Common myeloid progenitor, CD34-positive (primary cell): ENCODE measurements at regions not wholly inside any gene's neighbourhood (a gene's known extent, or its start where the extent isn't known, plus 50 kb on each side); places are given as distances from the start of the nearest gene placed in this dataset.

ENCODE experiments used
- CTCF ChIA-PET: fragments of 350-600 bp; sonication (Branson Sonifier 250); formaldehyde crosslinking; loops from one replicate; lab custom pipeline; 2021; ENCODE audit warnings: antibody characterized with exemption; lab: Charles Lee
- POLR2A ChIA-PET: fragments of 350-600 bp; sonication (Branson Sonifier 250); formaldehyde crosslinking; loops from one replicate; lab custom pipeline; 2021; ENCODE audit warnings: antibody characterized with exemption; lab: Charles Lee
- DNase-seq, 3 donors: peaks; one replicate each; pipeline versions ENCODE4 v3.0.0 to v3.0.0-alpha.2; 2013
- H3K27ac ChIP-seq, 2 experiments: 1 replicate in 1 of 2; 2 replicates in 1 of 2; pipeline ENCODE4 v1.7.0; 2013; ENCODE audit warnings: inconsistent platforms in 2 of 2, low read length in 2 of 2, mild to moderate bottlenecking in 2 of 2, low read depth in 1 of 2, moderate library complexity in 1 of 2; ENCODE audit not compliant: severe bottlenecking in 2 of 2, insufficient read depth in 1 of 2, poor library complexity in 1 of 2
- H3K27me3 ChIP-seq, 5 experiments: replicated peaks in 2 of 5; 1 replicate in 3 of 5; 2 replicates in 2 of 5; pipeline versions ENCODE4 v1.6.1 to v1.7.0; 2013; ENCODE audit warnings: low read length in 4 of 5, mild to moderate bottlenecking in 2 of 5, moderate library complexity in 2 of 5, inconsistent platforms in 1 of 5; ENCODE audit not compliant: insufficient read depth in 5 of 5, control insufficient read depth in 4 of 5
- H3K36me3 ChIP-seq, 4 experiments: 1 replicate in 2 of 4; 2 replicates in 2 of 4; pipeline versions ENCODE4 v1.6.1 to v1.7.0; 2013; ENCODE audit warnings: low read length in 3 of 4, control low read depth in 1 of 4, mild to moderate bottlenecking in 1 of 4; ENCODE audit not compliant: control insufficient read depth in 4 of 4, insufficient read depth in 4 of 4
- H3K4me1 ChIP-seq, 4 experiments: 1 replicate in 3 of 4; 2 replicates in 1 of 4; pipeline versions ENCODE4 v1.6.1 to v1.7.1; 2013; ENCODE audit warnings: low read length in 3 of 4, mild to moderate bottlenecking in 3 of 4, control low read depth in 1 of 4, inconsistent platforms in 1 of 4, moderate library complexity in 1 of 4; ENCODE audit not compliant: control insufficient read depth in 4 of 4, insufficient read depth in 4 of 4; ENCODE audit errors: control extremely low read depth in 1 of 4
- H3K4me3 ChIP-seq, 7 experiments: 1 replicate in 4 of 7; 2 replicates in 3 of 7; pipeline versions ENCODE4 v1.5.1 to v1.7.0; 2013; ENCODE audit warnings: mild to moderate bottlenecking in 7 of 7, low read length in 6 of 7, moderate library complexity in 6 of 7, inconsistent platforms in 2 of 7, low read depth in 2 of 7, control low read depth in 1 of 7; ENCODE audit not compliant: insufficient read depth in 4 of 7, control insufficient read depth in 1 of 7; ENCODE audit errors: extremely low read depth in 1 of 7
- H3K9me3 ChIP-seq, 5 experiments: 1 replicate in 4 of 5; 2 replicates in 1 of 5; pipeline versions ENCODE4 v1.6.1 to v1.7.1; 2013; ENCODE audit warnings: low read length in 4 of 5, mild to moderate bottlenecking in 2 of 5, inconsistent platforms in 1 of 5, low read depth in 1 of 5, moderate library complexity in 1 of 5; ENCODE audit not compliant: control insufficient read depth in 4 of 5, insufficient read depth in 2 of 5; ENCODE audit errors: control extremely low read depth in 1 of 5
- WGBS: methylation state at CpG from one replicate; pipeline ENCODE4 v1.1.5; 2013; ENCODE audit not compliant: insufficient coverage; 5-methylcytosine and 5-hydroxymethylcytosine counted together

DNA sequence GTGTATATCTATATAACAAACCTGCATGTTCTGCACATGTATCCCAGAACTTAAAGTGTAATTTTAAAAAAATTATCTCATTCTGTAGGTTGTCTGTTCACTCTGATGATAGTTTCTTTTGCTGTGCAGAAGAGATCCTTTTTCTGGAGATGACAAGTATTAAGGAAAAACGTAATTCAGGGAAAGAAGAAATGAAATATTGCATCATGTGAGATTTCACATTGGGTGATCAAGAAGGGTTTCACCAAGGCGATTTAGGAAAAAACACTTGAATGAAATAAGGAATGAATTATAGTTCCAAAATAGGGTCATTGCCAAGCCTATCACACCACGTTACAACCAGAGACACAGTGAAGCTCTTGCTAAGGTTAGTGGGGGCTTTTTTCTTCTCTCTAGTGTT is 227.9 kb downstream of the HNRNPD start:
- H3K9me3 ChIP-seq, result no peaks in the 10 kb centered on the region
- H3K27me3 ChIP-seq, result no peaks in the 10 kb centered on the region
- ChIA-PET POLR2A (no interaction called here), CTCF (no interaction called here)
- H3K4me1 ChIP-seq, result no peaks in the 10 kb centered on the region
- 100% methylated on average over 3 of the region's 3 CpGs for WGBS
- no peak for DNase-seq
- no peak overlapping the region for H3K4me3 ChIP-seq
- H3K36me3 ChIP-seq, result no peaks in the 10 kb centered on the region
- H3K27ac ChIP-seq, result no peak overlapping the region

DNA sequence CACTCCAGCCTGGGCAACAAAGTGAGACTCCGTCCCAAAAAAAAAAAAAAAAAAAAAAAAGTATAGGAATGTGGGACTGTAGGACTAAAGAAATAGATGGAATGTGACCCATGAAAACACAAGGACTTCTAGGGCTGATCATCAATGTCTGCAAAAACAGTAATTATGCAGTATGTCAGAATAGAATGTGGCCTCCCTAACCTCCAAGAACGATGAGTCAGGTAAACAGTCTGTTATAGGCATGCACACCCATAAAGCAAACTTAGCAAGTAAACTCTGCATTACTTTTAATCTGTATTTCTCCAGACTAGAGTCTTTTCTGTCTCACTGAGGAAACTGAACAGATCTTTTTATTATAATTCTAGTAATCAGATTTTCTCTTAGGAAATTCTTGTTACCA is 233.4 kb downstream of the HNRNPD start:
- 80% methylated on average over 1 of the region's 2 CpGs for WGBS
- Histone ChIP-seq H3K9me3 (no peaks in the 10 kb centered on the region), H3K4me1 (peaks cover 0 to 4% (median 0%) of the 10 kb centered on the region in 4 experiments), H3K27me3 (no peaks in the 10 kb centered on the region), H3K36me3 (no peaks in the 10 kb centered on the region), H3K4me3 (no peak overlapping the region), H3K27ac (no peak overlapping the region)
- no peak for DNase-seq
- POLR2A ChIA-PET, result no interaction called here
- CTCF ChIA-PET, result no interaction called here

DNA sequence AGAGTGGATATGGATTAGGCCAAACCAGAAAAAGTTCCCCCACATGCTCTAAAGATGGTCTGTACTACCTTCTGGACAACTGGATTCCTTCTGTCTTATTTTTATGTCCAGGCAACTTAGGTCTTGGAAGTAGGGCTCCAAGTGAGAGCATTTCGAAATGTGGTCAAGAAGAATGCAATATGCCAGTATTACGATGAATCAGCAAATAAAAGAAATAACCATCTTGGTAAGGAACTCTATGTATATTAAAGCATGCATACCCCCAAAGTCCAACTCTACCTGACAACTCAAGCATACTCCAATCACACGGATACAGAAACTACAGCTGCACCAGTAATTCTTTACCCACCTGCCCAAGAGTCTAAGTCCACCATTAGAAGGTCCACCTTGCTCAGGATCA is 234.5 kb downstream of the HNRNPD start:
- no peaks in the 10 kb centered on the region for H3K36me3 ChIP-seq
- no peak overlapping the region for H3K4me3 ChIP-seq
- H3K9me3 ChIP-seq, result no peaks in the 10 kb centered on the region
- DNase-seq, result no peak
- peaks cover 0 to 4% (median 0%) of the 10 kb centered on the region in 4 experiments for H3K4me1 ChIP-seq
- no CpG with 5 or more reads among the region's 3 CpGs for WGBS
- no peaks in the 10 kb centered on the region for H3K27me3 ChIP-seq
- CTCF ChIA-PET, result interaction anchor here (0.8 kb wide), 1 partner anchor 11 kb away, joined by 3 read pairs; no protein-coding TSS in a partner anchor
- POLR2A ChIA-PET, result no interaction called here
- no peak overlapping the region for H3K27ac ChIP-seq

DNA sequence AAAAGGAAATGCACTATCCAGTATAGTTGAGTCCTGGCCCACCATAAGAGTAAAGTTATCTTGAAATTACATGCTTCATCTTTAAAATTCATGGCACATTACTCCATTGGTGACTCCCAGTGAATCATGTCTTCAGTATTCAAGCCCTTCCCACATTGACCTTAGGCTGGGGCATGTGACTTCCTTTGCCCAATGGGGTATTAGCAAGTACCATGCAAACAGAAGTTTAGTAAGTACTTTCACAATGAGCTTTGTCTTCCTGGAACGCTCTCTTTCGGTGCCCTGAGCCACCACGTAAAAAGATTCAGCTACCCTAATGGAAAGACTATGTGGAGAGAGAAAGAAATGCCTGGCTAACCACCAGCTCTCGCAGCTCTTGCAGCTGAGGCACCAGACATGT is 235.4 kb downstream of the HNRNPD start:
- 50% methylated on average over 2 of the region's 4 CpGs for WGBS
- no peaks in the 10 kb centered on the region for H3K36me3 ChIP-seq
- DNase-seq, result no peak
- H3K27ac ChIP-seq, result no peak overlapping the region
- no peaks in the 10 kb centered on the region for H3K9me3 ChIP-seq
- H3K4me3 ChIP-seq, result no peak overlapping the region
- H3K27me3 ChIP-seq, result no peaks in the 10 kb centered on the region
- POLR2A ChIA-PET, result no interaction called here
- CTCF ChIA-PET, result interaction anchor here (0.8 kb wide), 1 partner anchor 12 kb away, joined by 3 read pairs; no protein-coding TSS in a partner anchor
- H3K4me1 ChIP-seq, result peaks cover 0 to 4% (median 0%) of the 10 kb centered on the region in 4 experiments

DNA sequence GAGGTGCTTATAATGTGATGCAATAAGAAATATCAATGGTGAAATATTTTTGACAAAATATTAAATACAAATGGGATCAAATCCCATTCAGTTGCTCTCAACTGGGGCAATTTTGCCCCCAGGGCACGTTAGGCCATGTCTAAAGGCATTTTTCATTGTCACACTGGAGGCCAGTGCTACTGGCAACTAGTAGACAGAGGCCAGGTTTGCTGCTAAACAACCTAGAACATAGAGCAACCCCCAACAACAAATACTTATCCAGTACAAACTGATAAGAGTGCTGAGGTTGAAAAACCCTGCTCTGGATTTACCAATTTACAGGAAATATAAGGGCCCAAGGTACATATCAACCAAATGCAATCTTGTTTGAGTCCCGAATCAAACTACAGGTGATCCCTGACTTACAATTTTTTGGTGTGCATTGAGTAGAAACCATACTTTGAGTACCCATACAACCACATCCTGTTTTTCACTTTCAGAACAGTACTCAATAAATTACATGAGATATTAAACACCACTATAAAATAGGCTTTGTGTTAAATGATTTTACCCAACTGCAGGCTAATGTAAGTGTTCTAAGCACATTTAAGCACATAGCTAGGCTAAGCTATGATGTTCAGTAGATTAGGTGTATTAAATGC is 237.5 kb downstream of the HNRNPD start:
- CTCF ChIA-PET, result no interaction called here
- H3K27ac ChIP-seq, result no peak overlapping the region
- no peaks in the 10 kb centered on the region for H3K9me3 ChIP-seq
- no peak overlapping the region for H3K4me3 ChIP-seq
- POLR2A ChIA-PET, result no interaction called here
- H3K4me1 ChIP-seq, result peaks cover 0 to 4% (median 0%) of the 10 kb centered on the region in 4 experiments
- H3K27me3 ChIP-seq, result no peaks in the 10 kb centered on the region
- H3K36me3 ChIP-seq, result no peaks in the 10 kb centered on the region
- peak in 2 of 3 donors; percentile 3 to 16 for DNase-seq
- WGBS, result 0% methylated on average over 1 of the region's 2 CpGs

DNA sequence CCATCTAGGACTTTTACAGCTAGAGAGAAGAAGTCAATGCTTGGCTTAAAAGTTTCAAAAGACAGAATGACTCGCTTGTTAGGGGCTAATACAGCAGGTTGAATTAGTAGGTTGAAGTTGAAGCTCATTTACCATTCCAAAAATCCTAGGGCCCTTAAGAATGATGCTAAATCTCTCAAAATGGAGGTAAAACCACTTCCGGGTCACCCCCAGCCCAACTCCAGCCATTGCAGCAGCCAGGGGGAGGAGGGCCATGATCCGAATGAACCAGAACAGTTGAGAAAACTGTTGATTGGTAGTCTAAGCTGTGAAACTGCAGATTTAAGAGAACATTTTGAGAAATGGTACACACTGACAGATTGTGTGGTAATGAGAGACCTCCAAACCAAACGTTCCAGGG is 245.4 kb downstream of the HNRNPD start:
- CTCF ChIA-PET, result no interaction called here
- 100% methylated on average over 1 of the region's 4 CpGs for WGBS

DNA sequence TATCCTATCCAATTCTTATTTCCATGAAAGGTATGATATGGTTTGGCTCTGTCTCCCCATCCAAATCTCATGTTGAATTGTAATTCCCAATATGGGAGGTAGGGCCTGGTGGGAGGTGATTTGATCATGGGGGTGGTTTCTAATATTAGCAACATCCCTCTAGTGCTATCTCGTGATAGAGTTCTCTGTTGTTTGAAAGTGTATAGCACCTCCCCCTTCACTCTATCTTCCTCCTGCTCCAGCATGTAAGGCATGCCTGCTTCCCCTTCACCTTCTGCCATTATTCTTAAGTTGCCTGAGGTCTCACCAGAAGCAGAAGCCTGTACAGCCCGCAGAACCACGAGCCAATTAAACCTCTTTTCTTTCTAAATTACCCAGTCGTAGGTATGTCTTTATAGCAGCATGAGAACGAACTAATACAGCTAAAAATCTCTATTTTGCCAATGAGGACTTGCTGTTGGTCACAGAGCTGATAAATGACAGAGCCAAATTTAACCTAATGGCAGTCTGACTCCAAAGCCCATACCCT is 247.2 kb downstream of the HNRNPD start:
- no peak for DNase-seq
- ChIA-PET CTCF (no interaction called here), POLR2A (no interaction called here)
- Histone ChIP-seq H3K27ac (no peak overlapping the region), H3K9me3 (no peaks in the 10 kb centered on the region), H3K4me1 (no peaks in the 10 kb centered on the region), H3K4me3 (no peak overlapping the region), H3K36me3 (no peaks in the 10 kb centered on the region), H3K27me3 (no peaks in the 10 kb centered on the region)
- WGBS, result 93% methylated on average over 3 of the region's 5 CpGs

More for the DNA sequence above, 245.4 kb downstream of the HNRNPD start:
- Histone ChIP-seq H3K4me3 (no peak overlapping the region), H3K4me1 (no peaks in the 10 kb centered on the region), H3K27ac (no peak overlapping the region), H3K9me3 (no peaks in the 10 kb centered on the region), H3K36me3 (no peaks in the 10 kb centered on the region), H3K27me3 (no peaks in the 10 kb centered on the region)
- POLR2A ChIA-PET, result no interaction called here
- no peak for DNase-seq
